Endodermal cell (in vitro differentiated cells): ENCODE measurements at regions not wholly inside any gene's neighbourhood (a gene's known extent, or its start where the extent isn't known, plus 50 kb on each side); places are given as distances from the start of the nearest gene placed in this dataset.
"Not testable (repeated sequence)": the region's sequence is repeated elsewhere in the genome, so short reads cannot be mapped to it uniquely, and the experiment has no call there.

Experiments used
- DNase-seq: peaks from one replicate; pipeline ENCODE4 v3.0.0-alpha.2; 2017
- H3K27ac ChIP-seq: 2 replicates; pipeline ENCODE4 v1.5.1; 2013; ENCODE audit warnings: mild to moderate bottlenecking, low read depth, low read length, moderate library complexity
- H3K27me3 ChIP-seq: 2 replicates; pipeline ENCODE4 v1.6.1; 2013; ENCODE audit warnings: mild to moderate bottlenecking, low read length, moderate library complexity; ENCODE audit not compliant: insufficient read depth, control insufficient read depth, poor library complexity, severe bottlenecking
- H3K36me3 ChIP-seq: 2 replicates; pipeline ENCODE4 v1.7.0; 2013; ENCODE audit warnings: mild to moderate bottlenecking, low read length, moderate library complexity; ENCODE audit not compliant: control insufficient read depth, insufficient read depth
- H3K4me1 ChIP-seq: one replicate; pipeline ENCODE4 v1.7.0; 2013; ENCODE audit warnings: low read length; ENCODE audit not compliant: control insufficient read depth, insufficient read depth
- H3K4me3 ChIP-seq: 2 replicates; pipeline ENCODE4 v1.5.1; 2013; ENCODE audit warnings: mild to moderate bottlenecking, low read length, moderate library complexity
- H3K9ac ChIP-seq: 2 replicates; pipeline ENCODE4 v1.6.1; 2013; ENCODE audit warnings: mild to moderate bottlenecking, low read length, moderate library complexity; ENCODE audit not compliant: poor library complexity, severe bottlenecking; ENCODE audit errors: extremely low read depth
- H3K9me3 ChIP-seq: 2 replicates; pipeline ENCODE4 v1.6.1; 2013; ENCODE audit warnings: mild to moderate bottlenecking, low read length, moderate library complexity; ENCODE audit not compliant: control insufficient read depth
- H3K27ac Mint-ChIP-seq: 2 replicates; pipeline ENCODE4 v1.8.0; 2020; ENCODE audit warnings: mixed read lengths
- H3K27me3 Mint-ChIP-seq: 2 replicates; pipeline ENCODE4 v1.8.0; 2021; ENCODE audit warnings: mild to moderate bottlenecking, mixed read lengths; ENCODE audit not compliant: insufficient read depth
- H3K36me3 Mint-ChIP-seq: 2 replicates; pipeline ENCODE4 v1.8.0; 2020; ENCODE audit warnings: low read depth, mixed read lengths
- H3K4me1 Mint-ChIP-seq: 2 replicates; pipeline ENCODE4 v1.8.0; 2020; ENCODE audit warnings: mixed read lengths
- H3K4me3 Mint-ChIP-seq: 2 replicates; pipeline ENCODE4 v1.8.0; 2020; ENCODE audit warnings: mild to moderate bottlenecking, moderate library complexity, mixed read lengths
- H3K9me3 Mint-ChIP-seq: 2 replicates; pipeline ENCODE4 v1.8.0; 2020; ENCODE audit warnings: mild to moderate bottlenecking, mixed read lengths
- WGBS, 2 experiments: methylation state at CpG; one replicate each; pipeline versions ENCODE4 v1.1.5 to v1.1.7; 2013; ENCODE audit warnings: missing lambda C conversion rate in 2 of 2, mixed read lengths in 1 of 2; ENCODE audit not compliant: insufficient coverage in 1 of 2, insufficient read length in 1 of 2; 5-methylcytosine and 5-hydroxymethylcytosine counted together
- TF ChIP-seq, protein P1 (sequence below): fragments of 200-600 bp; sonication (generic); conservative IDR thresholded peaks from 2 replicates; pipeline ENCODE4 v1.5.0; 2021; ENCODE audit warnings: antibody characterized with exemption, mild to moderate bottlenecking

DNA sequence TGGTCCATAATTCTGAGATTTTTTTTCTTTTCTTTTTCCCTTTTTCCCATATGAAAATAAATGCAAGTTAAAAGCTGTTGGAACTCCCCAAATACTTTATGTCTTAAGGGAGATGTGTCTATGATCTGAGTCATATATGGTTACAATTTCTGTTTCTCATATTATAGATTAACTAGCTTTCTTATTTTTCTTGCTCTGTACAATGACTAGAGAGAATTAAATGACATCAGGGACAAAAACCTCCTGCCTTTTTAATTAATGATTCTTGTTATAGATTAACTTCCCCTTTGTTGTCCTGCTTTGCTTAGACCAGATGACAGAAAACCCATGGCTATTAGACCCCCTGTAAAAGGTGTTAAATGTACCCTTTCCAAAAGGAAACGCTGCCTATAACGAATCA lies 643.9 kb upstream of the NXPH2 start:
- Histone ChIP-seq H3K9me3 (peaks cover 6% of the 10 kb centered on the region), H3K9ac (no peak overlapping the region), H3K27ac (no peak overlapping the region), H3K36me3 (no peaks in the 10 kb centered on the region), H3K4me1 (no peaks in the 10 kb centered on the region), H3K27me3 (no peaks in the 10 kb centered on the region), H3K4me3 (no peak overlapping the region)
- no peak for DNase-seq
- H3K9me3 Mint-ChIP-seq, result no peaks in the 10 kb centered on the region
- no peak overlapping the region for H3K4me3 Mint-ChIP-seq
- TF ChIP-seq, protein P1, sequence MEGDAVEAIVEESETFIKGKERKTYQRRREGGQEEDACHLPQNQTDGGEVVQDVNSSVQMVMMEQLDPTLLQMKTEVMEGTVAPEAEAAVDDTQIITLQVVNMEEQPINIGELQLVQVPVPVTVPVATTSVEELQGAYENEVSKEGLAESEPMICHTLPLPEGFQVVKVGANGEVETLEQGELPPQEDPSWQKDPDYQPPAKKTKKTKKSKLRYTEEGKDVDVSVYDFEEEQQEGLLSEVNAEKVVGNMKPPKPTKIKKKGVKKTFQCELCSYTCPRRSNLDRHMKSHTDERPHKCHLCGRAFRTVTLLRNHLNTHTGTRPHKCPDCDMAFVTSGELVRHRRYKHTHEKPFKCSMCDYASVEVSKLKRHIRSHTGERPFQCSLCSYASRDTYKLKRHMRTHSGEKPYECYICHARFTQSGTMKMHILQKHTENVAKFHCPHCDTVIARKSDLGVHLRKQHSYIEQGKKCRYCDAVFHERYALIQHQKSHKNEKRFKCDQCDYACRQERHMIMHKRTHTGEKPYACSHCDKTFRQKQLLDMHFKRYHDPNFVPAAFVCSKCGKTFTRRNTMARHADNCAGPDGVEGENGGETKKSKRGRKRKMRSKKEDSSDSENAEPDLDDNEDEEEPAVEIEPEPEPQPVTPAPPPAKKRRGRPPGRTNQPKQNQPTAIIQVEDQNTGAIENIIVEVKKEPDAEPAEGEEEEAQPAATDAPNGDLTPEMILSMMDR, result no peak
- H3K27me3 Mint-ChIP-seq, result no peaks in the 10 kb centered on the region
- no peak overlapping the region for H3K27ac Mint-ChIP-seq
- H3K36me3 Mint-ChIP-seq, result no peaks in the 10 kb centered on the region
- 88% methylated on average over 2 of the region's 2 CpGs for WGBS, 2 experiments
- H3K4me1 Mint-ChIP-seq, result peaks cover 10% of the 10 kb centered on the region

DNA sequence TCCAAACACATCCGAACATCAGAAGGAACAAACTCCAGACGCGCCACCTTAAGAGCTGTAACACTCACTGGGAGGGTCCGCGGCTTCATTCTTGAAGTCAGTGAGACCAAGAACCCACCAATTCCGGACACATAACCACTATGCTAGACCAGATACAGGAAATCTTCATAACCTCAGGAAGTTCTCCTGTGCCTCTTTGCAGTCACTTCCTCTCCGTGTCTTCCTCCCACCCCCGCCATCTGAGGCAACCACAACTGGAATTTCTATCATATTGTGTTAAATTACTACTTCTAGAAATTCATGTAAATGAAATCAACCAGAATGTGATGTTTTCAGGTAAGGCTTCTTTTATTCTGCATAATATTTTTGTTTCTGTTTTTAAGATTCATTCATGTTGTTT lies 631.0 kb upstream of the NXPH2 start:
- Histone ChIP-seq H3K4me1 (no peaks in the 10 kb centered on the region), H3K4me3 (no peak overlapping the region), H3K27me3 (no peaks in the 10 kb centered on the region), H3K9ac (no peak overlapping the region), H3K9me3 (peaks cover 20% of the 10 kb centered on the region), H3K27ac (no peak overlapping the region), H3K36me3 (no peaks in the 10 kb centered on the region)
- no peaks in the 10 kb centered on the region for H3K27me3 Mint-ChIP-seq
- no peak for DNase-seq
- H3K36me3 Mint-ChIP-seq, result peaks cover 3% of the 10 kb centered on the region
- H3K4me3 Mint-ChIP-seq, result no peak overlapping the region
- no peak overlapping the region for H3K27ac Mint-ChIP-seq
- TF ChIP-seq, protein P1, result no peak
- H3K4me1 Mint-ChIP-seq, result no peaks in the 10 kb centered on the region
- 97% methylated on average over 8 of the region's 8 CpGs; no CpG with 5 or more reads in 1 of the 2 experiments for WGBS, 2 experiments
- H3K9me3 Mint-ChIP-seq, result peaks cover 23% of the 10 kb centered on the region

DNA sequence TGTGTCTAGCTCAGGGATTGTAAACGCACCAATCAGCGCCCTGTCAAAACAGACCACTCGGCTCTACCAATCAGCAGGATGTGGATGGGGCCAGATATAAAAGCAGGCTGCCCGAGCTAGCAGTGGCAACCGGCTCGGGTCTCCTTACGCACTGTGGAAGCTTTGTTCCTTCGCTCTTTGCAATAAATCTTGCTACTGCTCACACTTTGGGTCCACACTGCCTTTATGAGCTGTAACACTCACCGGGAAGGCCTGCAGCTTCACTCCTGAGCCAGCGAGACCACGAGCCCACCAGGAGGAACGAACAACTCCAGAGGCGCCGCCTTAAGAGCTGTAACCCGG lies 630.6 kb upstream of the NXPH2 start:
- H3K4me1 ChIP-seq, H3K4me3 ChIP-seq, DNase-seq, H3K9ac ChIP-seq, H3K36me3 ChIP-seq, H3K27me3 ChIP-seq, H3K4me1 Mint-ChIP-seq, H3K27ac ChIP-seq, H3K27me3 Mint-ChIP-seq, H3K36me3 Mint-ChIP-seq, H3K4me3 Mint-ChIP-seq, H3K27ac Mint-ChIP-seq: not testable (repeated sequence)
- H3K9me3 Mint-ChIP-seq, result peaks cover 20% of the 10 kb centered on the region
- H3K9me3 ChIP-seq, result peaks cover 16% of the 10 kb centered on the region
- 89 to 97% methylated on average over 11 to 15 of the region's 15 CpGs for WGBS, 2 experiments

DNA sequence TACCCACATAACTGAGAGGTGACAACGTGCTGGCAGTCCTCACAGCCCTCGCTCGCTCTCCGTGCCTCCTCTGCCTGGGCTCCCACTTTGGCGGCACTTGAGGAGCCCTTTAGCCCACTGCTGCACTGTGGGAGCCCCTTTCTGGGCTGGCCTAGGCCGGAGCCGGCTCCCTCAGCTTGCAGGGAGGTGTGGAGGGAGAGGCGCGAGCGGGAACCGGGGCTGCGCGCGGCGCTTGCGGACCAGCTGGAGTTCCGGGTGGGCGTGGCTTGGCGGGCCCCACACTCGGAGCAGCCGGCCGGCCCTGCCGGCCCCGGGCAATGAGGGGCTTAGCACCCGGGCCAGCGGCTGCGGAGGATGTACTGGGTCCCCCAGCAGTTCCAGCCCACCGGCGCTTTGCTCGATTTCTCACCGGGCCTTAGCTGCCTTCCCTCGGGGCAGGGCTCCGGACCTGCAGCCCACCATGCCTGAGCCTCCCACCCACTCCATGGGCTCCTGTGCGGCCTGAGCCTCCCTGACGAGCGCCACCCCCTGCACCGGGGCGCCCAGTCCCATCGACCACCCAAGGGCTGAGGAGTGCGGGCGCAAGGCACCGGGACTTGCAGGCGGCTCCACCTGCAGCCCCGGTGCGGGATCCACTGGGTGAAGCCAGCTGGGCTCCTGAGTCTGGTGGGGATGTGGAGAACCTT lies 630.1 kb upstream of the NXPH2 start:
- not testable (repeated sequence) for H3K27ac Mint-ChIP-seq, H3K27me3 Mint-ChIP-seq, H3K4me1 ChIP-seq, H3K4me3 Mint-ChIP-seq, DNase-seq, H3K36me3 ChIP-seq, H3K36me3 Mint-ChIP-seq, H3K27ac ChIP-seq, H3K4me3 ChIP-seq, H3K27me3 ChIP-seq, H3K4me1 Mint-ChIP-seq, H3K9ac ChIP-seq
- WGBS, 2 experiments, result 94% methylated on average over 45 of the region's 45 CpGs; no CpG with 5 or more reads in 1 of the 2 experiments
- H3K9me3 Mint-ChIP-seq, result peaks cover 18% of the 10 kb centered on the region
- peaks cover 14% of the 10 kb centered on the region for H3K9me3 ChIP-seq
